IPS-20b (cell line): ENCODE measurements at regions not wholly inside any gene's neighbourhood (a gene's known extent, or its start where the extent isn't known, plus 50 kb on each side); places are given as distances from the start of the nearest gene placed in this dataset.

ENCODE experiments used
- H3K27ac ChIP-seq: one replicate; pipeline ENCODE4 v1.5.1; 2013; ENCODE audit warnings: low read length
- H3K27me3 ChIP-seq: 2 replicates; pipeline ENCODE4 v1.6.1; 2013; ENCODE audit warnings: mild to moderate bottlenecking, low read length, inconsistent platforms; ENCODE audit not compliant: insufficient read depth
- H3K36me3 ChIP-seq: 2 replicates; pipeline ENCODE4 v1.6.1; 2013; ENCODE audit warnings: low read depth, mild to moderate bottlenecking, inconsistent platforms, low read length, moderate library complexity; ENCODE audit not compliant: insufficient read depth
- H3K4me1 ChIP-seq: 2 replicates; pipeline ENCODE4 v1.6.1; 2013; ENCODE audit warnings: mild to moderate bottlenecking, control low read depth, inconsistent platforms, low read length, moderate library complexity; ENCODE audit not compliant: insufficient read depth
- H3K4me3 ChIP-seq: 2 replicates; pipeline ENCODE4 v1.5.1; 2013; ENCODE audit warnings: mild to moderate bottlenecking, low read length, inconsistent platforms
- H3K9ac ChIP-seq: 2 replicates; pipeline ENCODE4 v1.6.1; 2013; ENCODE audit warnings: low read depth, mild to moderate bottlenecking, inconsistent platforms, low read length, moderate library complexity
- H3K9me3 ChIP-seq: 2 replicates; pipeline ENCODE4 v1.6.1; 2013; ENCODE audit warnings: mild to moderate bottlenecking, low read depth, low read length, inconsistent platforms; ENCODE audit not compliant: insufficient read depth

DNA sequence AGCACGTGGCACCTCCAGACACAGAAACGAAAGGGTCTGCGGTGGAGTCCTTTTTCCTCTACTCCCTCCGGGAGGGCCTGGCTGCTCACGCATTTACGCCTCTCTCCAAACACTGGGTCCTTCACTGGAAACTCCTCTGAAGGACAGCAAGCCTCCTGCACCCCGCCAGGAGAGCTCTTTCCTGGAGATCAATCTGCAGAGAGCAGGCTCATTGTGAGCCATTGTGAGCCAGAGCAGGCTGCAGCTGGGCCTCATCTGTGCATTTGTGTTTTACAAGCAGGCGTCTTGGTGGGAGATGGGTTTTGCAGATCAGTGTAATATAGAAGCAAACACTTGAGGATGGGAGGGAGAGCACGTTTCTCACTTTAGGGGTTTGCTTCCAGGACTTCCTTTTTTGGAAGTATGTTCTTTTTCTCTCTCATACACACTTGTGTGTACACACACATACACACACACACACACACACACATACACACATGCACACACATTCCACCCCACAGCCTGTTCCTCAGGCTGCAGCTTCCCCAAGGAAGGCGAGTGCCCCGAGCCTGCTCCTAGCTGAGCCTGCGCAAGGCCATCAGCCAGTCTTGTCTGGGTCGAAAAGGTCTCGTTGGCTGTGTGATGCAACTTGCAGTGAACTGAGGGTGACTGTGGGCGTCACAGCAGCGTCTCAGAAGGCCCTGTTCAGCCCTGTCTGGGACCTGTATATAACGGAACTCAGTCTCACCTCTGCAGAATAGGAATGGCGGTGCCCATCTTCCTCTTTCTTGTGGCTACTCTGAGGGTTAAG is 163.5 kb downstream of the GLI2 start:
- peaks cover 47% of the 10 kb centered on the region for H3K4me1 ChIP-seq
- H3K27me3 ChIP-seq: no peaks in the 10 kb centered on the region
- H3K9me3 ChIP-seq: no peaks in the 10 kb centered on the region
- no peaks in the 10 kb centered on the region for H3K36me3 ChIP-seq
- H3K27ac ChIP-seq: no peak overlapping the region
- H3K4me3 ChIP-seq: no peak overlapping the region
- peak overlapping the region; percentile 19; the same call in 1 of the 2 replicates for H3K9ac ChIP-seq

DNA sequence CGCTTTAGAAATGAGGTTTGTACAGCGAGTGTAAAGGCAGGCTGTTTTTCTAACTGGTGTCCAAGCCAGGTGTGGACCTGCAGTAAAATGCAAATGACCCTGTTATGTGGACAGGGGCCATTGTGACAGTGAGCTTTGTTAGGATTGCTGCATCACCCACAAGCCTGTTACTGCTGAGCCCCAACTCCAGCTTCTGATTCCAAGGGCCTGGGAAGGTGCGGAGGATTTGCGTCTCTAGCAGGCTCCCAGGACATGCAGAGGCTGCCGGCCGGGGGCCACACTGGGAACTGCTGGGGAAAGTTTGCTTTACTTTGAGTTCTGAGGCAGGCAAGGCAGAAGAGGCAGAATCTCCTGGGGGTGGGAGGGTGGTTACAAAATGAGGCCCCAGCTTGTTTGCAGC is 164.1 kb downstream of the GLI2 start:
- peaks cover 43% of the 10 kb centered on the region for H3K4me1 ChIP-seq
- no peaks in the 10 kb centered on the region for H3K27me3 ChIP-seq
- H3K27ac ChIP-seq: no peak overlapping the region
- no peak overlapping the region for H3K4me3 ChIP-seq
- peak overlapping the region; percentile 0; the same call in 1 of the 2 replicates for H3K9ac ChIP-seq
- no peaks in the 10 kb centered on the region for H3K36me3 ChIP-seq
- H3K9me3 ChIP-seq: no peaks in the 10 kb centered on the region

DNA sequence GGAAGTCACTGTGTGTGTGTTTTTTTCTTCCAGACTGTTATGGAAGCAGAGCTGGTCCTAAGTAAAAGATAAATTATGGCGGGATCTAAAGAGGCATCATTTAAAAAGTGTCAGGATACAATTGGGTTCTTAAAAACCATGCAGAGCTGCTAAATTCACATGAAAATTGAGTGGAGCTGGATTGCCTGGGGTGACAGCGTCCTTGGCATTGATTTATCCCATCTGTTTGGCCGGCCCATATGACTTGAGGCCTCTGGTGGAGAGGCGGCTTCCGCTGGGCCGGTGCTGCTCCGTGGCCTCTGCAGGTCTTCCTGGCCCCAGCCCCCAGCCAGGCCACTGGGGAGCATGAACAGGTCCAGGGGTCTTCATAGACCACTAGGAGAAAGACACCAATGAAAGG is 165.5 kb downstream of the GLI2 start:
- H3K36me3 ChIP-seq: no peaks in the 10 kb centered on the region
- no peaks in the 10 kb centered on the region for H3K27me3 ChIP-seq
- peaks cover 43% of the 10 kb centered on the region for H3K4me1 ChIP-seq
- no peaks in the 10 kb centered on the region for H3K9me3 ChIP-seq
- no peak overlapping the region; the same call in 1 of the 2 replicates for H3K9ac ChIP-seq
- H3K4me3 ChIP-seq: no peak overlapping the region
- no peak overlapping the region for H3K27ac ChIP-seq

DNA sequence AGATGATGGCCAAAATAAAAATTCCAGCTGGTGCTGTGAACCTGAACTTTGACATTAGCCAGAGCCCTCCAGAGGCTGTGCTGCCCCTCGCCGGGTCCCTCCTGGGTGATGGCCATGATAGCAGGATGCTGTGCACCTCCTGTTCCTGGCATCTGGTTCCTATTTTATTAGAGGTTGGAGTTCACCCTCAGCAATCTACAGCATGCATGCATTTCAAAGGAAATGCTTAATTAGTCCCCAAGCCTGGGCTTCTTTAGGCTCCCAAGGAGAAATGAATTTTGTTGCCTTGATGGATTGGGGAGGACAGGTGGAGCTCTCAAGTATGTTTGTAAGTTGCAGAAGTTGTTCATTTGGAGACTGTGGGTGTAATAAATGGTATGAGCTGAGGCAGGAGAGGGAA is 166.9 kb downstream of the GLI2 start:
- Histone ChIP-seq H3K9me3 (no peaks in the 10 kb centered on the region), H3K9ac (no peak overlapping the region), H3K36me3 (no peaks in the 10 kb centered on the region), H3K4me1 (peaks cover 35% of the 10 kb centered on the region), H3K27ac (no peak overlapping the region), H3K27me3 (no peaks in the 10 kb centered on the region), H3K4me3 (no peak overlapping the region)

DNA sequence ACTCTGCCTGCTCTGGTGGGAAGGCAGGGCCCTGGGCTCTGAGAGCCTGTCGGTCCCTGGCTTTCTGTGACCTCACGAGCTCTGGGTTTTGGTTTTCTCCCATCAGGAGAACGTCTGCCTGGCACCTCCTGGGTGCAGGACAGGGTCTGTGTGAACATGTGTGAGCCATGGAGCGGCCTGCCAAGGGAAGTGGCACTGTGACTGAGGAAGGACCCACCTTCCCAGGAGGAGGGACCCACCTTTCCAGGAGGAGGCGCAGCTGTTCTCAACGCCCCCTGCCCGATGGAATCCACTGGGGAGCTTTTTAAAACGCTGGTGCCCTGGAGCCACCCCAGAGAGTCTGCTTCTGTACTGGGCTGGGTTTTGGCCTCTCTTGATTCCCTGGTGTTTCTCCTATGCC is 168.7 kb downstream of the GLI2 start:
- Histone ChIP-seq H3K9ac (no peak overlapping the region), H3K36me3 (no peaks in the 10 kb centered on the region), H3K4me3 (no peak overlapping the region), H3K27me3 (no peaks in the 10 kb centered on the region), H3K4me1 (peaks cover 22% of the 10 kb centered on the region; the same call in 1 of the 2 replicates), H3K27ac (no peak overlapping the region), H3K9me3 (no peaks in the 10 kb centered on the region)

DNA sequence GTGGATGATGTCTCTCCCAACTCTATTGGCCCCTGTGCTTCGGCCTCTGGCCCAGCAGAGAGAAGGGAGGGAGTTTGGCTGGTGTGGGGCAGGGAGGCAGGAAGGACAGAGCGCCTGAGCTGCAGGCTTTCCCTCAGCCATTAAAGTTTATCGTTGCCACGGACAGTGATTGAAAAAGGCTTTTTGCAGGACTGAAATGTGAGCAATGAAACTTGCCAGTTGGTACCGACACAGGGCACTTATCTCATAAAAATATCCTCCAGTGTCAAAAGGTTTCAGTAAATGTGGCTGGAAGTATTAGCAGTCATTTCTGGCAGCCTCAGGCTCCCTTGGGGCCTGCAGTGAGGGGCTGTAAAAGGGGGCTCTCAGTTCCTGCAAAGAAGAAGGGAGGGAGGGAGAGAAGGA is 169.2 kb downstream of the GLI2 start:
- Histone ChIP-seq H3K9me3 (no peaks in the 10 kb centered on the region), H3K27ac (no peak overlapping the region), H3K9ac (no peak overlapping the region), H3K27me3 (no peaks in the 10 kb centered on the region), H3K4me1 (peaks cover 17% of the 10 kb centered on the region; the same call in 1 of the 2 replicates), H3K4me3 (no peak overlapping the region), H3K36me3 (no peaks in the 10 kb centered on the region)

DNA sequence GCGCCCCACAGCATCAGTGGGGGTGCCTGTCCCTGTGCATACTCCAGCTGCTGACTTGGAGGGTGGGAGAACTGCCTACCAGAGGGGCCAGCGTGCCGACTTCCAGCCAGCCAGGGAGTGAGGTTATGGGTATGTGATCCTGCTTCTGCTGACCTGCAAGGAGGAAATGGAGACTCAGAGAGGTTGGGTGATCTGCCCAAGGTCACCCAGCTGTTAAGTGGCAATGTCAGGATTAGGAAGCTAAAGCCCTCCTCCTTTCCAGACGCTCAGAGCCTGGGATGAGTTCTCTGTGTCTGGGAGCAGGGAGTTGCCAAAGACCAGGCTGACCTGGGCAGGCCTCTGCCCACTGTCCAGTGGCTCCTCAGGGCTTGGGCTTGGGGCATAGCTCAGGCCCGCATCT is 169.6 kb downstream of the GLI2 start:
- Histone ChIP-seq H3K27me3 (no peaks in the 10 kb centered on the region), H3K4me1 (peaks cover 13% of the 10 kb centered on the region; the same call in 1 of the 2 replicates), H3K27ac (no peak overlapping the region), H3K4me3 (no peak overlapping the region), H3K36me3 (no peaks in the 10 kb centered on the region), H3K9ac (no peak overlapping the region), H3K9me3 (no peaks in the 10 kb centered on the region)

DNA sequence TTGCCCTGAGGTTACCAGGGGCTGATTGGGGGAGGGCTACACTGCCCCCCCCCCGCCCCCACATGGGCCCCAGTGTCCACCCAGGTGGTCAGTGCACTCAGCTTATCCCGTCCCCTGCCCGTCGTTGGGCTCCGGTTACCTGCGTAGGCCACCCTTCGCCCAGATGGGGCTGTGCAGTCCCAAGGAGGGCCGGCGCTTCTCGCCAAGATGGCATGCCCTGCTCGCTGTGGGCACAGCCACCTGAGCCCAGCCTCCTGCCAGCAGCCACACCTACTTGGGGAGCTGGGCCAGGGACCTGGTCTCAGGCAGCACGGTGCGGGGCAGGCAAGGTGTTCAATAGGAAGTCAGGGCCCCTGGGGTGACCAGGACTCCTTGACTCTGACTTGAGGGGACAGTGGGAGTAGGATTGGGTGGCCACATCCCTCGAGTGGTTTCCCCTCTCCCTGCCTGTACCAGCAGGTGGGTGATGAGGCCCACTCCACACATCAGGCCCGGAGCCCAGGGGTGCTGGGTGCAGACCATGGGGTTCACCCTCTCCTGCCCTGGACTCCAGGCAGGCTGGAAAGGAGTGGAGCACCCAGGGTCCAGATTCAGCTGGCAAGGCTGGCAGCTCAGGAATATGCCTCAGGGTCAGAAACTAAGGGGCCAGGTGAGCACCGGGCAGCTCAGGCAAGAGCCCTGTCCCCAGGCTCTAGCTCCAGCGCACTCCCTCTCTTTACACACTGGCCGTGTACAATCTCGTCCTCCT is 170.3 kb downstream of the GLI2 start:
- Histone ChIP-seq H3K4me3 (no peak overlapping the region), H3K27ac (no peak overlapping the region), H3K36me3 (no peaks in the 10 kb centered on the region), H3K4me1 (peaks cover 6% of the 10 kb centered on the region; the same call in 1 of the 2 replicates), H3K9ac (no peak overlapping the region), H3K9me3 (no peaks in the 10 kb centered on the region), H3K27me3 (no peaks in the 10 kb centered on the region)

DNA sequence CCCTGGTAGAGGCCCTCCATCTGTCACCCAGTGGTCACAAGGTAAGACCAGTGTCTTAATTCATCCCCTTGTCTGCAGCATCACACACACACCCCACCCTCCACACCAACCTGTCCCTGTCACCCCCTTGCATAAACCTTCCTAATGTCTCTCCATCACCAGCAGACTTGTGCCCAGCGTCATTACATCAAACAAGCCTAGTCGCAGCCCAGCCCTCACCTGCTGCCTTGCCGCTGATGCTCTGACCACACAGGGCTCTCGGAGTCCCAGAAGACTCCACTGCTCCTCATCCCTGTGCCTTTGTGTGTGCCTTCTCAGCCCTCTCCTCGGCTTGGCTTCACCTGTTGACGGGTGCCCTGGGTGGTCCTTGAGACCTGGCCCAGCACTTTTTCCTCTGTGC is 171.2 kb downstream of the GLI2 start:
- H3K36me3 ChIP-seq: no peaks in the 10 kb centered on the region
- no peak overlapping the region for H3K27ac ChIP-seq
- no peak overlapping the region for H3K4me3 ChIP-seq
- H3K4me1 ChIP-seq: no peaks in the 10 kb centered on the region; the same call in 1 of the 2 replicates
- no peak overlapping the region for H3K9ac ChIP-seq
- no peaks in the 10 kb centered on the region for H3K9me3 ChIP-seq
- H3K27me3 ChIP-seq: no peaks in the 10 kb centered on the region

DNA sequence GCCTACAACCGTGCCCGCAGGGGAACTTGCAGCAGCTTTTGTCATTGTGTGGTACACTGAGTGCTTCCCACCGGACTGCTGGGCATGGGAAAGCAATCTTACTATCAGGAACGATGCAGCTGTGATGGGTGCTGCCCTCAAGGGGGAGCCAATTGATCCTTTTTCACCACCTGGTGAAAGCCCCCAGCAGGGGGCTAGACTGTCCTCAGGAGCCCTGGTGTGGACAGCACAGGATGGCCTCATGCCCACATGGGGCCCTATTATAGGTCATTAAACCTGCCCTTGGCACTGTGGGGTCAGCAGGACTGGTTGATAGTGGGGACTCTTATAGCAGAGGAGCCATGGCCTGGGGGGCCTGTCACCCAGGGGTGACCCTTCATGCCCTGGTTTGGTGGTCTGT is 172.2 kb downstream of the GLI2 start:
- Histone ChIP-seq H3K4me3 (no peak overlapping the region), H3K36me3 (no peaks in the 10 kb centered on the region), H3K27me3 (no peaks in the 10 kb centered on the region), H3K27ac (no peak overlapping the region), H3K9ac (no peak overlapping the region), H3K9me3 (no peaks in the 10 kb centered on the region), H3K4me1 (no peaks in the 10 kb centered on the region; the same call in 1 of the 2 replicates)

DNA sequence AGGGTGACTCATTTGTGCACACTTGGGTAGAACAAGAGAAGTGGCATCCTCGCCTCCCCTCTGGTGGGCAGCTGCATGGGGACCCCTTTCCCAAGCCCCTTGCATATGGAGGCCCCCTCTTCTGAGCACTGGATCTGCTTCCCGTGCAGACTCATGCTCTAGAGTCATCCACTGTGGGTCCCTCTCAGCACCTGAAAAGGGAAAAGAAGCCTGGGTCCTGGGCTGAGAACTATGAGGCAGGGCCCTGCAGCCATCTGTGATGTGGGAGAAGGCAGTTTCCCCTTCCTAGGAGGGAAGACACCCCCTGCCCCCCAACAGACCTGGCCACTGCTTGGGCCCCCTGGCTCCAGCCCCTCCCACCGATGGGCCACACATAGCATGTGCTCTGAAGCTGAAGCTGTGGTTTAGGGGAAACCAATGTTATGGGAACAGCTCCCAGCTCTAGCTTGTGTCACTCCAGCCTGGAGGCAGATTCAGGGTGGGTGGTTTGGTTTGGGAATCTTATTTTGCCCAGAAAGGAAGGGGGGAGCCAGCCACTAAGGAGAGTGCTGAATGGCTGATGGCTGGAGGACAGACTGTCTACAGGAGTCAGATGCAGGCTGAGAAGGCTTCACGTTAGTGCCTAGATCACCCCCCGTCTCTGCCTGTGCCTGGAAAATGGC is 172.8 kb downstream of the GLI2 start:
- Histone ChIP-seq H3K9ac (no peak overlapping the region), H3K4me1 (no peaks in the 10 kb centered on the region; the same call in 1 of the 2 replicates), H3K27me3 (no peaks in the 10 kb centered on the region), H3K4me3 (no peak overlapping the region), H3K36me3 (no peaks in the 10 kb centered on the region), H3K9me3 (no peaks in the 10 kb centered on the region), H3K27ac (no peak overlapping the region)
